Karpas-422 (cell line): ENCODE measurements at regions not wholly inside any gene's neighbourhood (a gene's known extent, or its start where the extent isn't known, plus 50 kb on each side); places are given as distances from the start of the nearest gene placed in this dataset.

ENCODE experiments used
- DNase-seq: peaks from one replicate; pipeline ENCODE4 v3.0.0-alpha.2; 2015
- H2AFZ ChIP-seq: fragments of 200-600 bp; sonication (generic); 2 replicates; pipeline ENCODE4 v1.6.1; 2014; ENCODE audit warnings: antibody characterized with exemption, low read length, mixed read lengths
- H3K27ac ChIP-seq: fragments of 200-600 bp; sonication (generic); 2 replicates; pipeline ENCODE4 v1.5.1; 2014; ENCODE audit warnings: mild to moderate bottlenecking, low read length, moderate library complexity
- H3K27me3 ChIP-seq: fragments of 200-600 bp; sonication (generic); 2 replicates; pipeline ENCODE4 v1.6.1; 2014; ENCODE audit warnings: low read length, mixed read lengths
- H3K36me3 ChIP-seq: fragments of 200-600 bp; sonication (generic); 2 replicates; pipeline ENCODE4 v1.6.1; 2014; ENCODE audit warnings: low read length, mixed read lengths; ENCODE audit not compliant: insufficient read depth
- H3K4me1 ChIP-seq: fragments of 200-600 bp; sonication (generic); 2 replicates; pipeline ENCODE4 v1.6.1; 2014; ENCODE audit warnings: mild to moderate bottlenecking, low read length, mixed read lengths
- H3K4me2 ChIP-seq: fragments of 200-600 bp; sonication (generic); 2 replicates; pipeline ENCODE4 v1.6.1; 2014; ENCODE audit warnings: low read length, low read depth, mild to moderate bottlenecking; ENCODE audit not compliant: poor library complexity, severe bottlenecking
- H3K4me3 ChIP-seq: fragments of 200-600 bp; sonication (generic); 2 replicates; pipeline ENCODE4 v1.5.1; 2014; ENCODE audit warnings: mild to moderate bottlenecking, antibody characterized with exemption, low read length, mixed read lengths
- H3K79me2 ChIP-seq: fragments of 200-600 bp; sonication (generic); 2 replicates; pipeline ENCODE4 v1.6.1; 2014; ENCODE audit warnings: mild to moderate bottlenecking, low read length, mixed read lengths
- H3K9ac ChIP-seq: fragments of 200-600 bp; sonication (generic); 2 replicates; pipeline ENCODE4 v1.6.0; 2014; ENCODE audit warnings: low read length
- H3K9me2 ChIP-seq: fragments of 200-600 bp; sonication (generic), shearing (Covaris generic); replicated peaks from 2 replicates; pipeline ENCODE4 v1.6.0; 2014; ENCODE audit warnings: mild to moderate bottlenecking, low read length, moderate library complexity; ENCODE audit not compliant: insufficient read depth
- H3K9me3 ChIP-seq: fragments of 300-700, 200-600 bp; sonication (generic); 2 replicates; pipeline ENCODE4 v1.6.1; 2014; ENCODE audit warnings: low read length, mixed read lengths
- H4K20me1 ChIP-seq: fragments of 200-600 bp; sonication (generic); 2 replicates; pipeline ENCODE4 v1.6.1; 2014; ENCODE audit warnings: mild to moderate bottlenecking, antibody characterized with exemption, low read length, low read depth; ENCODE audit not compliant: insufficient read depth

- H3K27me3 ChIP-seq: no peaks in the 10 kb centered on the region
- H3K4me2 ChIP-seq: no peak overlapping the region
Observed at GRCh38 chr7:20954711-20955619, 168.3 kb upstream of the SP8 start.

GRCh38 chr7:20958572-20958971 lies 171.9 kb upstream of the SP8 start:
- Histone ChIP-seq H3K9me3 (no peaks in the 10 kb centered on the region), H3K4me2 (no peak overlapping the region)

More at GRCh38 chr7:20954711-20955619, 168.3 kb upstream of the SP8 start:
- Histone ChIP-seq H3K4me1 (no peaks in the 10 kb centered on the region), H4K20me1 (no peaks in the 10 kb centered on the region), H3K27ac (no peak overlapping the region), H3K36me3 (no peaks in the 10 kb centered on the region), H3K9me2 (no peaks in the 10 kb centered on the region), H3K4me3 (no peak overlapping the region), H3K79me2 (no peaks in the 10 kb centered on the region), H3K9ac (no peak overlapping the region), H2AFZ (no peak overlapping the region), H3K9me3 (no peaks in the 10 kb centered on the region)
- DNase-seq: no peak

GRCh38 chr7:20959281-20959680 lies 172.6 kb upstream of the SP8 start:
- H3K9me3 ChIP-seq: no peaks in the 10 kb centered on the region
- no peaks in the 10 kb centered on the region for H3K4me1 ChIP-seq
- no peaks in the 10 kb centered on the region for H4K20me1 ChIP-seq
- no peaks in the 10 kb centered on the region for H3K36me3 ChIP-seq
- no peak for DNase-seq
- no peaks in the 10 kb centered on the region for H3K9me2 ChIP-seq
- H3K79me2 ChIP-seq: no peaks in the 10 kb centered on the region
- H3K27ac ChIP-seq: no peak overlapping the region
- no peak overlapping the region for H3K4me3 ChIP-seq
- no peaks in the 10 kb centered on the region for H3K27me3 ChIP-seq
- H3K9ac ChIP-seq: no peak overlapping the region
- no peak overlapping the region for H2AFZ ChIP-seq
- no peak overlapping the region for H3K4me2 ChIP-seq

More at GRCh38 chr7:20958572-20958971, 171.9 kb upstream of the SP8 start:
- Histone ChIP-seq H3K36me3 (no peaks in the 10 kb centered on the region), H3K9ac (no peak overlapping the region), H3K27ac (no peak overlapping the region), H3K4me3 (no peak overlapping the region), H3K79me2 (no peaks in the 10 kb centered on the region), H2AFZ (no peak overlapping the region), H3K4me1 (no peaks in the 10 kb centered on the region), H3K9me2 (no peaks in the 10 kb centered on the region), H3K27me3 (no peaks in the 10 kb centered on the region), H4K20me1 (no peaks in the 10 kb centered on the region)
- no peak for DNase-seq

- Histone ChIP-seq H3K9me2 (no peaks in the 10 kb centered on the region), H3K36me3 (no peaks in the 10 kb centered on the region), H3K4me2 (no peak overlapping the region), H3K9ac (no peak overlapping the region), H2AFZ (no peak overlapping the region), H3K79me2 (no peaks in the 10 kb centered on the region), H4K20me1 (no peaks in the 10 kb centered on the region), H3K4me3 (no peak overlapping the region), H3K27ac (no peak overlapping the region), H3K4me1 (no peaks in the 10 kb centered on the region), H3K27me3 (no peaks in the 10 kb centered on the region), H3K9me3 (no peaks in the 10 kb centered on the region)
- no peak for DNase-seq
Observed at GRCh38 chr7:20963556-20964280, 177.0 kb upstream of the SP8 start.

- Histone ChIP-seq H3K27me3 (no peaks in the 10 kb centered on the region), H3K9ac (no peak overlapping the region), H3K36me3 (no peaks in the 10 kb centered on the region), H3K27ac (no peak overlapping the region), H4K20me1 (no peaks in the 10 kb centered on the region), H3K9me2 (no peaks in the 10 kb centered on the region), H3K9me3 (no peaks in the 10 kb centered on the region), H3K4me1 (no peaks in the 10 kb centered on the region), H3K79me2 (no peaks in the 10 kb centered on the region), H2AFZ (no peak overlapping the region), H3K4me2 (no peak overlapping the region), H3K4me3 (no peak overlapping the region)
- no peak for DNase-seq
Observed at GRCh38 chr7:20964281-20964918, 177.7 kb upstream of the SP8 start.

- H3K4me2 ChIP-seq: no peak overlapping the region
- no peaks in the 10 kb centered on the region for H3K27me3 ChIP-seq
- H2AFZ ChIP-seq: no peak overlapping the region
- H3K36me3 ChIP-seq: no peaks in the 10 kb centered on the region
- H3K9me2 ChIP-seq: no peaks in the 10 kb centered on the region
- no peak overlapping the region for H3K27ac ChIP-seq
- H4K20me1 ChIP-seq: no peaks in the 10 kb centered on the region
- no peak for DNase-seq
- H3K79me2 ChIP-seq: no peaks in the 10 kb centered on the region
- no peak overlapping the region for H3K4me3 ChIP-seq
- no peaks in the 10 kb centered on the region for H3K4me1 ChIP-seq
- H3K9ac ChIP-seq: no peak overlapping the region
- no peaks in the 10 kb centered on the region for H3K9me3 ChIP-seq
Observed at GRCh38 chr7:20971219-20971618, 184.5 kb upstream of the SP8 start.

- H3K4me1 ChIP-seq: no peaks in the 10 kb centered on the region
- H2AFZ ChIP-seq: no peak overlapping the region
- H3K9me3 ChIP-seq: no peaks in the 10 kb centered on the region
- no peaks in the 10 kb centered on the region for H3K36me3 ChIP-seq
- H3K9me2 ChIP-seq: no peaks in the 10 kb centered on the region
- no peak overlapping the region for H3K9ac ChIP-seq
- H3K4me2 ChIP-seq: no peak overlapping the region
- H3K79me2 ChIP-seq: no peaks in the 10 kb centered on the region
- no peak overlapping the region for H3K4me3 ChIP-seq
- H3K27ac ChIP-seq: no peak overlapping the region
- H4K20me1 ChIP-seq: no peaks in the 10 kb centered on the region
- no peaks in the 10 kb centered on the region for H3K27me3 ChIP-seq
- no peak for DNase-seq
Observed at GRCh38 chr7:20980232-20980631, 193.5 kb upstream of the SP8 start.

- H3K27me3 ChIP-seq: no peaks in the 10 kb centered on the region
- H3K4me2 ChIP-seq: no peak overlapping the region
- H3K9me3 ChIP-seq: no peaks in the 10 kb centered on the region
- no peaks in the 10 kb centered on the region for H3K4me1 ChIP-seq
- no peak overlapping the region for H3K9ac ChIP-seq
- no peak overlapping the region for H2AFZ ChIP-seq
- H3K4me3 ChIP-seq: no peak overlapping the region
- no peaks in the 10 kb centered on the region for H3K36me3 ChIP-seq
- H3K9me2 ChIP-seq: no peaks in the 10 kb centered on the region
- H3K27ac ChIP-seq: no peak overlapping the region
- DNase-seq: no peak
- H3K79me2 ChIP-seq: no peaks in the 10 kb centered on the region
- H4K20me1 ChIP-seq: no peaks in the 10 kb centered on the region
Observed at GRCh38 chr7:20980668-20981264, 194.1 kb upstream of the SP8 start.
